ENCODE measurements at regions not wholly inside any gene's neighbourhood (a gene's known extent, or its start where the extent isn't known, plus 50 kb on each side); places are given as distances from the start of the nearest gene placed in this dataset.
"Not testable (repeated sequence)": the region's sequence is repeated elsewhere in the genome, so short reads cannot be mapped to it uniquely, and the experiment has no call there.

GRCh38 chr16:21372162-21372835, 94.2 kb upstream of the CRYM start:
- peaks cover 0 to 10% (median 0%) of the 10 kb centered on the region in 4 donors for H3K4me1 Mint-ChIP-seq
- POLR2A ChIA-PET, H3K9me3 Mint-ChIP-seq, DNase-seq, ATAC-seq, H3K4me3 Mint-ChIP-seq, H3K27ac Mint-ChIP-seq, H3K27me3 Mint-ChIP-seq, H3K36me3 Mint-ChIP-seq: not testable (repeated sequence)

GRCh38 chr16:21370791-21371190, 92.7 kb upstream of the CRYM start:
- POLR2A ChIA-PET: not testable (repeated sequence)

GRCh38 chr16:21368973-21369942, 91.2 kb upstream of the CRYM start:
- H3K4me3 Mint-ChIP-seq, ATAC-seq, H3K9me3 Mint-ChIP-seq, H3K36me3 Mint-ChIP-seq, H3K27ac Mint-ChIP-seq, POLR2A ChIA-PET, DNase-seq, H3K27me3 Mint-ChIP-seq: not testable (repeated sequence)
- H3K4me1 Mint-ChIP-seq: peaks cover 0 to 18% (median 0%) of the 10 kb centered on the region in 4 donors

More at GRCh38 chr16:21370791-21371190, 92.7 kb upstream of the CRYM start:
- not testable (repeated sequence) for H3K4me3 Mint-ChIP-seq, H3K27ac Mint-ChIP-seq, ATAC-seq, H3K27me3 Mint-ChIP-seq, H3K9me3 Mint-ChIP-seq, DNase-seq, H3K36me3 Mint-ChIP-seq
- H3K4me1 Mint-ChIP-seq: peaks cover 0 to 10% (median 0%) of the 10 kb centered on the region in 4 donors

GRCh38 chr16:21367733-21368421, 89.8 kb upstream of the CRYM start:
- peak overlapping the region in 2 of 10 donors; percentile 43 to 46 for H3K27ac Mint-ChIP-seq
- H3K4me1 Mint-ChIP-seq: peaks cover 0 to 25% (median 0%) of the 10 kb centered on the region in 4 donors
- DNase-seq, POLR2A ChIA-PET, H3K36me3 Mint-ChIP-seq, H3K27me3 Mint-ChIP-seq, ATAC-seq, H3K4me3 Mint-ChIP-seq, H3K9me3 Mint-ChIP-seq: not testable (repeated sequence)

GRCh38 chr16:21366998-21367397, 88.9 kb upstream of the CRYM start:
- H3K9me3 Mint-ChIP-seq, POLR2A ChIA-PET, H3K36me3 Mint-ChIP-seq, ATAC-seq, H3K27me3 Mint-ChIP-seq, H3K4me3 Mint-ChIP-seq, DNase-seq, H3K27ac Mint-ChIP-seq: not testable (repeated sequence)
- H3K4me1 Mint-ChIP-seq: peaks cover 0 to 31% (median 0%) of the 10 kb centered on the region in 4 donors

- H3K36me3 Mint-ChIP-seq, POLR2A ChIA-PET, H3K4me3 Mint-ChIP-seq, H3K27me3 Mint-ChIP-seq, ATAC-seq, DNase-seq, H3K9me3 Mint-ChIP-seq, H3K27ac Mint-ChIP-seq: not testable (repeated sequence)
- peaks cover 0 to 36% (median 0%) of the 10 kb centered on the region in 4 donors for H3K4me1 Mint-ChIP-seq
These were observed 87.5 kb upstream of the CRYM start for GRCh38 chr16:21365541-21365940.

- H3K27me3 Mint-ChIP-seq, H3K4me3 Mint-ChIP-seq, POLR2A ChIA-PET, H3K9me3 Mint-ChIP-seq, DNase-seq, H3K36me3 Mint-ChIP-seq: not testable (repeated sequence)
- Mint-ChIP-seq H3K4me1 (peaks cover 2 to 46% (median 7%) of the 10 kb centered on the region in 4 donors), H3K27ac (peak overlapping the region in 2 of 10 donors; percentile 3 to 60)
- peak in 1 of 2 donors; percentile 30 for ATAC-seq
These were observed 85.6 kb upstream of the CRYM start for GRCh38 chr16:21363550-21364223.

- H3K9me3 Mint-ChIP-seq, H3K27me3 Mint-ChIP-seq, POLR2A ChIA-PET, ATAC-seq, H3K36me3 Mint-ChIP-seq, H3K27ac Mint-ChIP-seq, DNase-seq, H3K4me3 Mint-ChIP-seq: not testable (repeated sequence)
- H3K4me1 Mint-ChIP-seq: peaks cover 2 to 53% (median 7%) of the 10 kb centered on the region in 4 donors
These were observed 83.6 kb upstream of the CRYM start for GRCh38 chr16:21361612-21362227.

- POLR2A ChIA-PET, DNase-seq, H3K9me3 Mint-ChIP-seq, H3K36me3 Mint-ChIP-seq, H3K4me3 Mint-ChIP-seq, H3K27ac Mint-ChIP-seq, ATAC-seq: not testable (repeated sequence)
- H3K4me1 Mint-ChIP-seq: peaks cover 2 to 60% (median 7%) of the 10 kb centered on the region in 4 donors
- peaks cover 2 to 10% (median 5%) of the 10 kb centered on the region in 5 donors for H3K27me3 Mint-ChIP-seq
These were observed 83.0 kb upstream of the CRYM start for GRCh38 chr16:21361045-21361444.

- H3K36me3 Mint-ChIP-seq, DNase-seq, POLR2A ChIA-PET, H3K9me3 Mint-ChIP-seq, ATAC-seq: not testable (repeated sequence)
- Mint-ChIP-seq H3K4me3 (peak overlapping the region in 2 of 10 donors; percentile 35 to 40), H3K27ac (peak overlapping the region in 1 of 10 donors; percentile 63), H3K4me1 (peaks cover 2 to 60% (median 7%) of the 10 kb centered on the region in 4 donors), H3K27me3 (peaks cover 3 to 17% (median 9%) of the 10 kb centered on the region in 5 donors)
These were observed 81.4 kb upstream of the CRYM start for GRCh38 chr16:21359513-21359912.

- H3K9me3 Mint-ChIP-seq, POLR2A ChIA-PET, H3K36me3 Mint-ChIP-seq: not testable (repeated sequence)
- peak overlapping the region in 1 of 10 donors; percentile 73 for H3K27ac Mint-ChIP-seq
- peak in 1 of 10 donors; percentile 42 for DNase-seq
- peaks cover 3 to 12% (median 7%) of the 10 kb centered on the region in 5 donors for H3K27me3 Mint-ChIP-seq
- H3K4me3 Mint-ChIP-seq: peak overlapping the region in 1 of 10 donors; percentile 32
- H3K4me1 Mint-ChIP-seq: peaks cover 2 to 50% (median 7%) of the 10 kb centered on the region in 4 donors
- ATAC-seq: peak in 1 of 2 donors; percentile 54
These were observed 80.2 kb upstream of the CRYM start for GRCh38 chr16:21358261-21358795.

Data from naive thymus-derived CD8-positive, alpha-beta T cell (primary cell).